ENCODE measurements at regions not wholly inside any gene's neighbourhood (a gene's known extent, or its start where the extent isn't known, plus 50 kb on each side); places are given as distances from the start of the nearest gene placed in this dataset.

GRCh38 chr16:63945806-63946205 is 1176.1 kb downstream of the CDH11 start:
- Histone ChIP-seq H3K4me1 (no peaks in the 10 kb centered on the region), H3K9me3 (no peaks in the 10 kb centered on the region), H3K4me3 (no peak overlapping the region), H3K27ac (no peak overlapping the region), H3K36me3 (no peaks in the 10 kb centered on the region), H3K27me3 (no peaks in the 10 kb centered on the region)
- intact Hi-C loops (cut with DNase I), result no loop called here
- DNase-seq (ENCODE audit: extremely low spot score in 2 of 2), result no peak
- no peak for TF ChIP-seq POLR2AphosphoS5 (IDR thresholded peaks at IDR 0.05; ENCODE audit: insufficient read depth in 1 of 2, low read depth in 1 of 2)

DNA sequence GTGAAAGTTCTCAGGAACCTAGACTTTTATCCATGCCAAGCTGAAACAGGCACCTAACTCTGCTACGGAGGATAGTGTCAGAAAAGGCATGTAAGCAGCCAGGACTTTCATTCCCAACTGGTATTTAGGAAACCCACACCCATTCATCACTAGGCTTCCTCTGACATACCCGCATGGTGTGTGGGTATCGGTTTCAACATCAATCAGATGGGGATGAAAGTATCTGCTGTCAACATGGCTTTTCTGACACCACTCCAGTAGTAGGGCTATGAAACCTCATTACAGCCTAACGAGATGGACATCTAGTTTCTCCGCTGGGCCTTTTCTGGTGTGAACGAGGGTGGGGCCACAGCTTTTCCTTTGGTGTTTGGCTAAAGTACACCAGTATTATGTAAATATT is 1178.3 kb downstream of the CDH11 start:
- H3K4me1 ChIP-seq, result no peaks in the 10 kb centered on the region
- intact Hi-C loops (cut with DNase I), result no loop called here
- H3K27me3 ChIP-seq, result no peaks in the 10 kb centered on the region
- no peak overlapping the region for H3K27ac ChIP-seq
- H3K36me3 ChIP-seq, result no peaks in the 10 kb centered on the region
- TF ChIP-seq POLR2AphosphoS5 (IDR thresholded peaks at IDR 0.05; ENCODE audit: insufficient read depth in 1 of 2, low read depth in 1 of 2), result no peak
- TF ChIP-seq POLR2A (IDR thresholded peaks at IDR 0.05), result no peak
- TF ChIP-seq, protein P1, sequence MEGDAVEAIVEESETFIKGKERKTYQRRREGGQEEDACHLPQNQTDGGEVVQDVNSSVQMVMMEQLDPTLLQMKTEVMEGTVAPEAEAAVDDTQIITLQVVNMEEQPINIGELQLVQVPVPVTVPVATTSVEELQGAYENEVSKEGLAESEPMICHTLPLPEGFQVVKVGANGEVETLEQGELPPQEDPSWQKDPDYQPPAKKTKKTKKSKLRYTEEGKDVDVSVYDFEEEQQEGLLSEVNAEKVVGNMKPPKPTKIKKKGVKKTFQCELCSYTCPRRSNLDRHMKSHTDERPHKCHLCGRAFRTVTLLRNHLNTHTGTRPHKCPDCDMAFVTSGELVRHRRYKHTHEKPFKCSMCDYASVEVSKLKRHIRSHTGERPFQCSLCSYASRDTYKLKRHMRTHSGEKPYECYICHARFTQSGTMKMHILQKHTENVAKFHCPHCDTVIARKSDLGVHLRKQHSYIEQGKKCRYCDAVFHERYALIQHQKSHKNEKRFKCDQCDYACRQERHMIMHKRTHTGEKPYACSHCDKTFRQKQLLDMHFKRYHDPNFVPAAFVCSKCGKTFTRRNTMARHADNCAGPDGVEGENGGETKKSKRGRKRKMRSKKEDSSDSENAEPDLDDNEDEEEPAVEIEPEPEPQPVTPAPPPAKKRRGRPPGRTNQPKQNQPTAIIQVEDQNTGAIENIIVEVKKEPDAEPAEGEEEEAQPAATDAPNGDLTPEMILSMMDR (IDR thresholded peaks at IDR 0.05), result no peak
- no peaks in the 10 kb centered on the region for H3K9me3 ChIP-seq
- H3K4me3 ChIP-seq, result no peak overlapping the region
- no peak for DNase-seq (ENCODE audit: extremely low spot score in 2 of 2)

DNA sequence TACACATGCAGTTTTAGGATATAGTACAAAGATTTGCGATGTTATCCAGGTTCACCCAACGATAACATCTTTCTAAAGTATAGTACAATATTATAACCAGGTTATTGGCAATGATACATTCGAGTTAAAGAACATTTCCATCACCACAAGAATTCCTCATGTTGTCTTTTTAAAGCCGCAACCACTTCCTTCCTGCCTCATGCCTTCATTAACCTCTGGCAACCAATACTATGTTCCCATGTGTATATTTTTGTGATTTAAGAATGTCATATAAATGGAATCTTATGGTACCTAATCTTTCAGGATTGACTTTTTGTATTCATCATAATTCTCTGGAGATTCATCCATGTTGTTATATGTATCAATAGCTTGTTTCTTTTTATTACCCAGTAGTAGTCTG is 1183.2 kb downstream of the CDH11 start:
- Histone ChIP-seq H3K27me3 (no peaks in the 10 kb centered on the region), H3K36me3 (no peaks in the 10 kb centered on the region), H3K27ac (no peak overlapping the region), H3K4me1 (no peaks in the 10 kb centered on the region), H3K4me3 (no peak overlapping the region), H3K9me3 (no peaks in the 10 kb centered on the region)
- DNase-seq (ENCODE audit: extremely low spot score in 2 of 2), result no peak
- no peak for TF ChIP-seq POLR2A (IDR thresholded peaks at IDR 0.05)
- TF ChIP-seq POLR2AphosphoS5 (IDR thresholded peaks at IDR 0.05; ENCODE audit: insufficient read depth in 1 of 2, low read depth in 1 of 2), result no peak
- TF ChIP-seq, protein P1 (IDR thresholded peaks at IDR 0.05), result no peak
- intact Hi-C loops (cut with DNase I), result no loop called here

GRCh38 chr16:63933841-63934240 is 1188.0 kb downstream of the CDH11 start:
- H3K36me3 ChIP-seq, result no peaks in the 10 kb centered on the region
- H3K27me3 ChIP-seq, result no peaks in the 10 kb centered on the region
- intact Hi-C loops (cut with DNase I), result no loop called here
- no peaks in the 10 kb centered on the region for H3K9me3 ChIP-seq
- H3K27ac ChIP-seq, result no peak overlapping the region
- H3K4me3 ChIP-seq, result no peak overlapping the region
- TF ChIP-seq POLR2A (IDR thresholded peaks at IDR 0.05) (no peak), POLR2AphosphoS5 (IDR thresholded peaks at IDR 0.05; ENCODE audit: insufficient read depth in 1 of 2, low read depth in 1 of 2) (no peak)
- TF ChIP-seq, protein P1 (IDR thresholded peaks at IDR 0.05), result no peak
- DNase-seq (ENCODE audit: extremely low spot score in 2 of 2), result no peak
- H3K4me1 ChIP-seq, result no peaks in the 10 kb centered on the region

DNA sequence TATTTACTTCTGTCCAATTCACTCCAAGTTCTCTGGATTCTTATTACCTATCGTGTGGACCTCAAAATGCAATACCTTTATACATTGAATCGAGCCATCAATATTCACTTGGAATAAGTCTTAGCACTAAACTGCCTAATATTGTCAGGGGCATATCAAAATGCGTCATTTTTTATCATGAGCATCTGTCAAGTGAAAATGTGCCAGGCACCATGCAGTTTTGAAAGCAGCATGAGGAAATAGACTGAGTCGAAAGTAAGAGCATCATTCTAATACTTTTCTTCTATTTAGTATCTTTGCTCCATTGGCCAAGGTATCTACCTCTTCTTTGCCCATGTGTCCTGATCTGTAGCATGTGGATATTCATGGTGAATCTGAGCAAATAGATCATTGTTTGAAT is 1193.4 kb downstream of the CDH11 start:
- intact Hi-C loops (cut with DNase I), result no loop called here
- TF ChIP-seq POLR2A (IDR thresholded peaks at IDR 0.05) (no peak), POLR2AphosphoS5 (IDR thresholded peaks at IDR 0.05; ENCODE audit: insufficient read depth in 1 of 2, low read depth in 1 of 2) (no peak)
- TF ChIP-seq, protein P1 (IDR thresholded peaks at IDR 0.05), result no peak
- Histone ChIP-seq H3K9me3 (no peaks in the 10 kb centered on the region), H3K4me3 (no peak overlapping the region), H3K36me3 (no peaks in the 10 kb centered on the region), H3K27me3 (no peaks in the 10 kb centered on the region), H3K27ac (no peak overlapping the region), H3K4me1 (no peaks in the 10 kb centered on the region)
- DNase-seq (ENCODE audit: extremely low spot score in 2 of 2), result no peak

DNA sequence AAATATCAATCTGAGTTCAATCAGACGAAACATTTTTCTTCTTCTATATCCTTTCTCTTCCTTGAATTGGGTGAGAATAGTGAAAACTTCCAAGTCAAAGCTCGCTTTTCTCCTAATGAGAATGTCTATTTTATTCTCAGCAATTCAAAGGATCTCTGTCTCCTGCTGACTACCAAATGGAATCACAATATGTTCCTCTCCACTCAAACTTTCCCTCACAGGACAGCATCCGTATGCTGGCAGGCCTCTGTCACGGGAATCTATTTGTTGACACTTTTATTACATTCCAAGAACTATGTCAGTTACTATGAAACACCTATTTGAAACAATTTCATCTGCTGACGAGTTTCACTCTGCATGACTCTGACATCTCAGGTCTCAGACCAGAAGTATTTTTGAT is 1196.6 kb downstream of the CDH11 start:
- no peak overlapping the region for H3K27ac ChIP-seq
- TF ChIP-seq, protein P1 (IDR thresholded peaks at IDR 0.05), result no peak
- TF ChIP-seq POLR2A (IDR thresholded peaks at IDR 0.05) (no peak), POLR2AphosphoS5 (IDR thresholded peaks at IDR 0.05; ENCODE audit: insufficient read depth in 1 of 2, low read depth in 1 of 2) (no peak)
- H3K4me1 ChIP-seq, result no peaks in the 10 kb centered on the region
- no peaks in the 10 kb centered on the region for H3K9me3 ChIP-seq
- H3K4me3 ChIP-seq, result no peak overlapping the region
- DNase-seq (ENCODE audit: extremely low spot score in 2 of 2), result no peak
- no peaks in the 10 kb centered on the region for H3K27me3 ChIP-seq
- intact Hi-C loops (cut with DNase I), result no loop called here
- no peaks in the 10 kb centered on the region for H3K36me3 ChIP-seq

All from vagina (tissue), 2 donors.